CD4-positive, alpha-beta memory T cell (primary cell): ENCODE measurements at regions not wholly inside any gene's neighbourhood (a gene's known extent, or its start where the extent isn't known, plus 50 kb on each side); places are given as distances from the start of the nearest gene placed in this dataset.

Source experiments
- CTCF ChIA-PET: fragments of 350-600 bp; sonication (Branson Sonifier 250); formaldehyde crosslinking; loops from one replicate; lab custom pipeline; 2021; ENCODE audit warnings: inconsistent platforms; ENCODE audit not compliant: partially characterized antibody; lab: Charles Lee
- POLR2A ChIA-PET: fragments of 350-600 bp; sonication (Branson Sonifier 250); formaldehyde crosslinking; loops from one replicate; lab custom pipeline; 2021; ENCODE audit not compliant: partially characterized antibody; lab: Charles Lee
- DNase-seq, 5 donors: peaks; one replicate each; pipeline versions ENCODE4 v3.0.0 to v3.0.0-alpha.2; 2020 to 2022; ENCODE audit warnings: mixed read lengths in 1 of 5
- H3K27ac ChIP-seq: one replicate; pipeline ENCODE4 v1.7.0; 2013; ENCODE audit warnings: low read depth, low read length
- H3K27me3 ChIP-seq: 2 replicates; pipeline ENCODE4 v1.7.0; 2013; ENCODE audit warnings: mild to moderate bottlenecking, low read length, moderate library complexity; ENCODE audit not compliant: insufficient read depth
- H3K36me3 ChIP-seq: 2 replicates; pipeline ENCODE4 v1.7.0; 2013; ENCODE audit warnings: mild to moderate bottlenecking, low read length, moderate library complexity; ENCODE audit not compliant: insufficient read depth
- H3K4me1 ChIP-seq: 2 replicates; pipeline ENCODE4 v1.7.0; 2013; ENCODE audit warnings: mild to moderate bottlenecking, low read length, moderate library complexity; ENCODE audit not compliant: insufficient read depth
- H3K4me3 ChIP-seq, 2 donors: one replicate each; pipeline ENCODE4 v1.7.0; 2013; ENCODE audit warnings: low read length in 2 of 2, mild to moderate bottlenecking in 1 of 2
- H3K9me3 ChIP-seq, 2 donors: one replicate each; pipeline ENCODE4 v1.7.0; 2013; ENCODE audit warnings: low read length in 2 of 2, control low read depth in 1 of 2; ENCODE audit not compliant: control insufficient read depth in 1 of 2
- H3K27ac Mint-ChIP-seq, 7 donors: one replicate each; pipeline ENCODE4 v1.8.0; 2020 to 2021; ENCODE audit warnings: mixed read lengths in 7 of 7, mild to moderate bottlenecking in 6 of 7, inconsistent platforms in 3 of 7, moderate library complexity in 3 of 7
- H3K27me3 Mint-ChIP-seq, 2 donors: one replicate each; pipeline ENCODE4 v1.8.0; 2020 to 2021; ENCODE audit warnings: mixed read lengths in 2 of 2
- H3K36me3 Mint-ChIP-seq, 2 donors: one replicate each; pipeline ENCODE4 v1.8.0; 2020 to 2021; ENCODE audit warnings: mixed read lengths in 2 of 2, inconsistent platforms in 1 of 2, mild to moderate bottlenecking in 1 of 2
- H3K4me1 Mint-ChIP-seq, 4 donors: one replicate each; pipeline ENCODE4 v1.8.0; 2020 to 2021; ENCODE audit warnings: mixed read lengths in 4 of 4, mild to moderate bottlenecking in 1 of 4
- H3K4me3 Mint-ChIP-seq, 8 donors: one replicate each; pipeline ENCODE4 v1.8.0; 2020 to 2021; ENCODE audit warnings: mixed read lengths in 8 of 8, mild to moderate bottlenecking in 7 of 8, moderate library complexity in 6 of 8, inconsistent platforms in 3 of 8
- H3K9me3 Mint-ChIP-seq, 8 donors: one replicate each; pipeline ENCODE4 v1.8.0; 2020 to 2021; ENCODE audit warnings: mixed read lengths in 8 of 8, mild to moderate bottlenecking in 5 of 8, inconsistent platforms in 3 of 8, moderate library complexity in 1 of 8
- intact Hi-C: fragments of 100-400 bp; cut with micrococcal nuclease; formaldehyde crosslinking; loops from one replicate; pipeline ENCODE4 v1.15.1; 2023

DNA sequence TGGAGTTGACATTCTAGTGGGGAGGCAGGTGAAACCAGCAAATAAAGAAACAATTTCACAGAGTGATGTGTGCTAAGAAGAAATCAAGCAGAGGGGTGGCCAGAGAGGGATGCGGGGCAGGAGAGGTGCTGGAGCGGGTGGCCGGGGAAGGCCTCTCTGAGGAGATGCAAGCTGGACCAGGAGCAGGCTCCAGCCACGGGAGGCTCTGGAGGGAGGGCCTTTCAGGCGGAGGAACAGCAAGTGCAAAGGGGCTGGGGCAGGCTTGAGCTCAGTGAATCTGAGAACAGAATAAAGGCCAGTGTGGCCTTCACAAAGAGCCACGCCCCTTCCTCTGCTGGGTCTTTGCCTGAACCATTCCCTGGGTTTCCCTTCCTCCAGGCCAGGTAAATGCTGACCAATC is 73.2 kb upstream of the NEURL1B start:
- H3K36me3 Mint-ChIP-seq, result no peaks in the 10 kb centered on the region
- no peak overlapping the region for H3K27ac Mint-ChIP-seq
- POLR2A ChIA-PET, result no interaction called here
- H3K4me1 Mint-ChIP-seq, result no peaks in the 10 kb centered on the region
- no peaks in the 10 kb centered on the region for H3K9me3 Mint-ChIP-seq
- peaks cover 6 to 19% of the 10 kb centered on the region in 2 donors for H3K27me3 Mint-ChIP-seq
- intact Hi-C loops, result no loop called here
- Histone ChIP-seq H3K4me1 (no peaks in the 10 kb centered on the region), H3K4me3 (no peak overlapping the region), H3K9me3 (no peaks in the 10 kb centered on the region), H3K27me3 (no peaks in the 10 kb centered on the region), H3K36me3 (no peaks in the 10 kb centered on the region), H3K27ac (no peak overlapping the region)
- no peak for DNase-seq
- H3K4me3 Mint-ChIP-seq, result no peak overlapping the region
- CTCF ChIA-PET, result no interaction called here

- no peaks in the 10 kb centered on the region for H3K4me1 ChIP-seq
- no peak for DNase-seq
- Mint-ChIP-seq H3K27ac (no peak overlapping the region), H3K9me3 (no peaks in the 10 kb centered on the region), H3K4me3 (no peak overlapping the region), H3K27me3 (peaks cover 9 to 23% of the 10 kb centered on the region in 2 donors), H3K36me3 (no peaks in the 10 kb centered on the region), H3K4me1 (no peaks in the 10 kb centered on the region)
- POLR2A ChIA-PET, result no interaction called here
- H3K4me3 ChIP-seq, result no peak overlapping the region
- H3K9me3 ChIP-seq, result no peaks in the 10 kb centered on the region
- no peak overlapping the region for H3K27ac ChIP-seq
- CTCF ChIA-PET, result no interaction called here
- H3K27me3 ChIP-seq, result no peaks in the 10 kb centered on the region
- intact Hi-C loops, result no loop called here
- H3K36me3 ChIP-seq, result no peaks in the 10 kb centered on the region
Measured at GRCh38 chr5:172567294-172567693, 73.8 kb upstream of the NEURL1B start.

DNA sequence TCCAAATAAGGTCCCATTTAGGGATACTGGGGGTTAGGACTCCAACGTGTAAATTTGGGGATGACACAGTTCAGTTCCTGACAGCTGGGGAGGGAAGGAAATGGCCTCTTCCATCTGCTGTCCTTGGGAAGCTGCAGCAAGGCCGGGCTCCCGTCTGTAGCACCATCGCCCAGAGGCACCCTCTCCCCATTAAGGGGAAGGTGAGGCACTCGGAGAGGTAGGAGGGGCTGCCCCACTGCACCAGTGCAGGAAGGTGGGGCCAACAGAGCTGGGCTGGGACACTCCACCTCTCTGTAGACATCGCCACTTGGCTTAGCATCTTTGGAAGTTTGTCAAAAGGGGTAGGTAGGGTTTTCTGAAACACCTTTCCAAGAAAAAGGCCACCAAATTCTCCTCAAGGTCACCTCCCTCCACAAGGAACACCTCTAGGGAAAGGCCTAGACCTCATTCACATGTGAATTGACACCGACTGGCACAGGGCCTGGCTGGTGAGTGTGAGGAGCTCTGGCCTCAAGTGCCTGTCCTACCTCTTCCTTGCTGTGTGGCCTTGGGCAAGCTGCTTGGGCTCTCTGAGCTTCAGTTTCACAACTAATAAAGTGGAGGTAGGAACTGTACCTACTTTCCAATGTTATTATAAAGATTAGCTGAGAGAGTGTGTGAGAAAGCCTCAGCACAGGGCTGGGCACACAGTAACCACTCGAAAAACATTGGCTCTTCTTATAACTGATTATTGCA is 75.0 kb upstream of the NEURL1B start:
- Histone ChIP-seq H3K4me1 (no peaks in the 10 kb centered on the region), H3K4me3 (no peak overlapping the region), H3K36me3 (no peaks in the 10 kb centered on the region), H3K9me3 (no peaks in the 10 kb centered on the region), H3K27me3 (no peaks in the 10 kb centered on the region), H3K27ac (no peak overlapping the region)
- Mint-ChIP-seq H3K4me3 (no peak overlapping the region), H3K27me3 (peaks cover 11 to 15% of the 10 kb centered on the region in 2 donors), H3K9me3 (peaks cover 0 to 2% (median 0%) of the 10 kb centered on the region in 8 donors), H3K27ac (no peak overlapping the region), H3K4me1 (no peaks in the 10 kb centered on the region), H3K36me3 (no peaks in the 10 kb centered on the region)
- ChIA-PET CTCF (no interaction called here), POLR2A (no interaction called here)
- intact Hi-C loops, result no loop called here
- no peak for DNase-seq

GRCh38 chr5:172565455-172565854 is 75.6 kb upstream of the NEURL1B start:
- intact Hi-C loops, result no loop called here
- H3K4me3 ChIP-seq, result no peak overlapping the region
- CTCF ChIA-PET, result no interaction called here
- H3K4me1 ChIP-seq, result no peaks in the 10 kb centered on the region
- H3K27me3 ChIP-seq, result no peaks in the 10 kb centered on the region
- Mint-ChIP-seq H3K4me1 (no peaks in the 10 kb centered on the region), H3K36me3 (no peaks in the 10 kb centered on the region), H3K4me3 (no peak overlapping the region), H3K27me3 (peaks cover 11 to 15% of the 10 kb centered on the region in 2 donors), H3K9me3 (peaks cover 0 to 2% (median 0%) of the 10 kb centered on the region in 8 donors), H3K27ac (no peak overlapping the region)
- H3K36me3 ChIP-seq, result no peaks in the 10 kb centered on the region
- no peak overlapping the region for H3K27ac ChIP-seq
- POLR2A ChIA-PET, result no interaction called here
- H3K9me3 ChIP-seq, result no peaks in the 10 kb centered on the region
- DNase-seq, result no peak

- Histone ChIP-seq H3K27ac (no peak overlapping the region), H3K27me3 (no peaks in the 10 kb centered on the region), H3K4me1 (no peaks in the 10 kb centered on the region), H3K36me3 (no peaks in the 10 kb centered on the region), H3K4me3 (no peak overlapping the region), H3K9me3 (no peaks in the 10 kb centered on the region)
- no peaks in the 10 kb centered on the region for H3K36me3 Mint-ChIP-seq
- POLR2A ChIA-PET, result no interaction called here
- intact Hi-C loops, result no loop called here
- no peak overlapping the region for H3K4me3 Mint-ChIP-seq
- H3K27ac Mint-ChIP-seq, result no peak overlapping the region
- CTCF ChIA-PET, result no interaction called here
- H3K9me3 Mint-ChIP-seq, result peaks cover 0 to 2% (median 0%) of the 10 kb centered on the region in 8 donors
- H3K4me1 Mint-ChIP-seq, result no peaks in the 10 kb centered on the region
- no peak for DNase-seq
- H3K27me3 Mint-ChIP-seq, result peaks cover 15% of the 10 kb centered on the region in 2 donors
Measured at GRCh38 chr5:172564883-172565282, 76.2 kb upstream of the NEURL1B start.

DNA sequence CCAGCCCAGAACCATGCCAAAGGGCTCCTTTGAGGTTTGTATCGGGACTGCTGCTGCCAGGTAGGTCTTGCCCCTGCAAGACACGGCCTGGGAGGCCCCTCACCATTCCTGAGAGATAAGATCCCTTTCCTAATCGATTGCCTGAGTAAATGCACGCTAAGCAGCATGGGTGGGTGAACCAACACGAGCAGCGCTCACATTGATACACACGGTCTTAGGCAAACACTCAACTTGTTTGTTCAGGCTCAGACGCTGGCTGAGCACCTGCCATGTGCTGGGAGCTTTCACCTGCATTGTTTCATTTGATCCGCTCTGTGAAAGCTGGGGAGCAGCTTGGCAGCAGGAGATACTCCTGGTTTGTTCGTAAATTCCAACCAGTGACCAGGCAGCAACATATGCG is 76.9 kb upstream of the NEURL1B start:
- H3K27me3 Mint-ChIP-seq, result peaks cover 17 to 18% of the 10 kb centered on the region in 2 donors
- H3K36me3 Mint-ChIP-seq, result no peaks in the 10 kb centered on the region
- CTCF ChIA-PET, result no interaction called here

GRCh38 chr5:172562443-172562842 is 78.6 kb upstream of the NEURL1B start:
- Histone ChIP-seq H3K27me3 (no peaks in the 10 kb centered on the region), H3K36me3 (no peaks in the 10 kb centered on the region), H3K27ac (no peak overlapping the region), H3K4me1 (no peaks in the 10 kb centered on the region), H3K4me3 (no peak overlapping the region), H3K9me3 (no peaks in the 10 kb centered on the region)
- no peak overlapping the region for H3K27ac Mint-ChIP-seq
- CTCF ChIA-PET, result no interaction called here
- no peak overlapping the region for H3K4me3 Mint-ChIP-seq
- H3K36me3 Mint-ChIP-seq, result no peaks in the 10 kb centered on the region
- intact Hi-C loops, result no loop called here
- peaks cover 14 to 21% of the 10 kb centered on the region in 2 donors for H3K27me3 Mint-ChIP-seq
- H3K4me1 Mint-ChIP-seq, result no peaks in the 10 kb centered on the region
- no peak for DNase-seq
- H3K9me3 Mint-ChIP-seq, result peaks cover 0 to 2% (median 0%) of the 10 kb centered on the region in 8 donors
- POLR2A ChIA-PET, result no interaction called here

More for the DNA sequence above, 76.9 kb upstream of the NEURL1B start:
- POLR2A ChIA-PET, result no interaction called here
- no peaks in the 10 kb centered on the region for H3K4me1 ChIP-seq
- H3K9me3 Mint-ChIP-seq, result peaks cover 0 to 2% (median 0%) of the 10 kb centered on the region in 8 donors
- H3K27ac Mint-ChIP-seq, result no peak overlapping the region
- no peak for DNase-seq
- H3K4me1 Mint-ChIP-seq, result no peaks in the 10 kb centered on the region
- no peaks in the 10 kb centered on the region for H3K9me3 ChIP-seq
- no peak overlapping the region for H3K4me3 Mint-ChIP-seq
- H3K27ac ChIP-seq, result no peak overlapping the region
- no peaks in the 10 kb centered on the region for H3K27me3 ChIP-seq
- intact Hi-C loops, result no loop called here
- no peaks in the 10 kb centered on the region for H3K36me3 ChIP-seq
- H3K4me3 ChIP-seq, result no peak overlapping the region
